Hypothalamus (tissue), 51 donors: ENCODE measurements at regions not wholly inside any gene's neighbourhood (a gene's known extent, or its start where the extent isn't known, plus 50 kb on each side); places are given as distances from the start of the nearest gene placed in this dataset.

Experiments used
- DNase-seq, 51 donors: peaks; one replicate each; lab custom pipeline; 2025; lab: John Stamatoyannopoulos, UW

GRCh38 chr3:23073724-23074305 lies 129.3 kb upstream of the UBE2E2 start:
- DNase-seq = no peak

- no peak for DNase-seq
These were observed 127.6 kb upstream of the UBE2E2 start for GRCh38 chr3:23075496-23075895.

- no peak for DNase-seq
These were observed 126.7 kb upstream of the UBE2E2 start for GRCh38 chr3:23076437-23076836.

GRCh38 chr3:23077126-23077525 lies 126.0 kb upstream of the UBE2E2 start:
- no peak for DNase-seq

- DNase-seq = no peak
These were observed 124.4 kb upstream of the UBE2E2 start for GRCh38 chr3:23078735-23079134.

GRCh38 chr3:23079976-23080375 lies 123.2 kb upstream of the UBE2E2 start:
- DNase-seq = no peak

- DNase-seq = no peak
These were observed 119.4 kb upstream of the UBE2E2 start for GRCh38 chr3:23083701-23084100.

GRCh38 chr3:23084367-23084766 lies 118.8 kb upstream of the UBE2E2 start:
- DNase-seq = no peak

GRCh38 chr3:23085261-23085660 lies 117.9 kb upstream of the UBE2E2 start:
- DNase-seq = no peak

GRCh38 chr3:23086331-23086730 lies 116.8 kb upstream of the UBE2E2 start:
- no peak for DNase-seq

- DNase-seq = no peak
These were observed 116.3 kb upstream of the UBE2E2 start for GRCh38 chr3:23086831-23087230.

- DNase-seq = no peak
These were observed 108.7 kb upstream of the UBE2E2 start for GRCh38 chr3:23094412-23094811.

- no peak for DNase-seq
These were observed 108.2 kb upstream of the UBE2E2 start for GRCh38 chr3:23094890-23095462.

GRCh38 chr3:23096041-23096440 lies 107.1 kb upstream of the UBE2E2 start:
- no peak for DNase-seq

- DNase-seq = no peak
These were observed 104.1 kb upstream of the UBE2E2 start for GRCh38 chr3:23099021-23099420.

GRCh38 chr3:23099677-23100076 lies 103.5 kb upstream of the UBE2E2 start:
- no peak for DNase-seq

- no peak for DNase-seq
These were observed 103.0 kb upstream of the UBE2E2 start for GRCh38 chr3:23100106-23100505.

GRCh38 chr3:23103764-23104163 lies 99.4 kb upstream of the UBE2E2 start:
- no peak for DNase-seq

- DNase-seq = no peak
These were observed 98.1 kb upstream of the UBE2E2 start for GRCh38 chr3:23105048-23105447.

GRCh38 chr3:23106666-23107065 lies 96.5 kb upstream of the UBE2E2 start:
- DNase-seq = no peak

- DNase-seq = no peak
These were observed 95.9 kb upstream of the UBE2E2 start for GRCh38 chr3:23107221-23107620.

GRCh38 chr3:23108451-23109057 lies 94.6 kb upstream of the UBE2E2 start:
- no peak for DNase-seq

GRCh38 chr3:23111286-23111685 lies 91.8 kb upstream of the UBE2E2 start:
- no peak for DNase-seq
